HG03097 (cell line): ENCODE measurements at regions not wholly inside any gene's neighbourhood (a gene's known extent, or its start where the extent isn't known, plus 50 kb on each side); places are given as distances from the start of the nearest gene placed in this dataset.
A peak's percentile ranks its signal among the peaks of the same experiment; 100 is the strongest.
"Not testable (repeated sequence)": the region's sequence is repeated elsewhere in the genome, so short reads cannot be mapped to it uniquely, and the experiment has no call there.

Source experiments
- ATAC-seq: cut with Tn5 transposase; IDR thresholded peaks from one replicate; pipeline ENCODE4 v1.9.1; 2021; ENCODE audit not compliant: unreplicated experiment, low FRiP score

- not testable (repeated sequence) for ATAC-seq
These were observed 421.0 kb downstream of the RPIA start for GRCh38 chr2:89112434-89112833.

GRCh38 chr2:89113286-89113685 is 421.8 kb downstream of the RPIA start:
- ATAC-seq: not testable (repeated sequence)

GRCh38 chr2:89129440-89129839 is 438.0 kb downstream of the RPIA start:
- not testable (repeated sequence) for ATAC-seq

GRCh38 chr2:89130665-89131308 is 439.3 kb downstream of the RPIA start:
- not testable (repeated sequence) for ATAC-seq

GRCh38 chr2:89142959-89143358 is 451.5 kb downstream of the RPIA start:
- ATAC-seq: peak; percentile 53

GRCh38 chr2:89145342-89145741 is 453.9 kb downstream of the RPIA start:
- not testable (repeated sequence) for ATAC-seq

GRCh38 chr2:89148256-89148655 is 456.8 kb downstream of the RPIA start:
- not testable (repeated sequence) for ATAC-seq

- ATAC-seq: not testable (repeated sequence)
These were observed 460.2 kb downstream of the RPIA start for GRCh38 chr2:89151699-89152098.

GRCh38 chr2:89152501-89152900 is 461.0 kb downstream of the RPIA start:
- not testable (repeated sequence) for ATAC-seq

- ATAC-seq: not testable (repeated sequence)
These were observed 461.7 kb downstream of the RPIA start for GRCh38 chr2:89153210-89153609.

- ATAC-seq: not testable (repeated sequence)
These were observed 462.8 kb downstream of the RPIA start for GRCh38 chr2:89154247-89154682.

GRCh38 chr2:89160306-89160705 is 468.8 kb downstream of the RPIA start:
- peak; percentile 73 for ATAC-seq

- ATAC-seq: not testable (repeated sequence)
These were observed 470.2 kb downstream of the RPIA start for GRCh38 chr2:89161626-89162025.

- ATAC-seq: not testable (repeated sequence)
These were observed 479.2 kb downstream of the RPIA start for GRCh38 chr2:89170506-89171173.

GRCh38 chr2:89171174-89171519 is 479.7 kb downstream of the RPIA start:
- not testable (repeated sequence) for ATAC-seq

- not testable (repeated sequence) for ATAC-seq
These were observed 485.5 kb downstream of the RPIA start for GRCh38 chr2:89177004-89177403.

- ATAC-seq: not testable (repeated sequence)
These were observed 490.7 kb downstream of the RPIA start for GRCh38 chr2:89182221-89182620.

GRCh38 chr2:89184746-89185145 is 493.3 kb downstream of the RPIA start:
- not testable (repeated sequence) for ATAC-seq

- not testable (repeated sequence) for ATAC-seq
These were observed 504.3 kb downstream of the RPIA start for GRCh38 chr2:89195636-89196251.

GRCh38 chr2:89196719-89197118 is 505.2 kb downstream of the RPIA start:
- not testable (repeated sequence) for ATAC-seq

GRCh38 chr2:89198026-89198425 is 506.6 kb downstream of the RPIA start:
- not testable (repeated sequence) for ATAC-seq
